K562 (cell line): ENCODE measurements at regions not wholly inside any gene's neighbourhood (a gene's known extent, or its start where the extent isn't known, plus 50 kb on each side); places are given as distances from the start of the nearest gene placed in this dataset.

Experiments
- ATAC-seq: fragments of 200-7000 bp; cut with Tn5 transposase; 3 replicates; pipeline ENCODE4 v1.9.1; 2020; ENCODE audit warnings: moderate library complexity
- BruUV-seq: library from RNA; stranded (reverse); fragments of 400-500 nt; replicated peaks from 2 replicates; lab custom pipeline; 2021; lab: Mats Ljungman, UMichigan
- CTCF ChIA-PET: fragments of 300-600 bp; formaldehyde crosslinking; extraction: SDS; loops from one replicate; lab custom pipeline; 2021; ENCODE audit warnings: low intra/inter-chr PET ratio; lab: Yijun Ruan, JAX
- POLR2A ChIA-PET: fragments of 300-600, 350-650 bp; sonication (Branson Sonifier 250); formaldehyde crosslinking; extraction: SDS; loops from one replicate; lab custom pipeline; 2021; ENCODE audit warnings: antibody characterized with exemption, inconsistent platforms; lab: Yijun Ruan, JAX
- DNase-seq, 4 experiments: peaks; one replicate each; pipeline versions ENCODE4 v3.0.0 to v3.0.0-alpha.2; 2011 to 2018; ENCODE audit warnings: low spot score in 3 of 4, mixed read lengths in 3 of 4; ENCODE audit errors: extremely low read depth in 1 of 4
- FAIRE-seq: peaks from 2 replicates; lab custom pipeline; 2011; peaks lifted over from hg19 to GRCh38; lab: Jason Lieb, UNC
- H2AFZ ChIP-seq: 2 replicates; pipeline ENCODE4 v1.6.0; 2011; ENCODE audit warnings: low read depth, low read length, control low read depth, inconsistent platforms
- H3K27ac ChIP-seq: fragments of 200-600 bp; 3 replicates; pipeline ENCODE4 v1.8.0; 2011; ENCODE audit warnings: low read depth, mild to moderate bottlenecking, control low read depth, inconsistent platforms, low read length, moderate library complexity, mixed read lengths; ENCODE audit errors: extremely low read depth
- H3K27me3 ChIP-seq, 2 experiments: fragments of 300-600 bp in 1 of 2; 2 replicates in 1 of 2; 3 replicates in 1 of 2; pipeline versions ENCODE4 v1.6.0 to v1.8.0; 2011; ENCODE audit warnings: inconsistent platforms in 2 of 2, low read length in 2 of 2, mild to moderate bottlenecking in 1 of 2, mixed read lengths in 1 of 2, moderate library complexity in 1 of 2; ENCODE audit not compliant: control insufficient read depth in 2 of 2, insufficient read depth in 2 of 2
- H3K36me3 ChIP-seq: fragments of 300-600 bp; 3 replicates; pipeline ENCODE4 v1.8.0; 2011; ENCODE audit warnings: mild to moderate bottlenecking, low read length, inconsistent platforms; ENCODE audit not compliant: control insufficient read depth, insufficient read depth
- H3K4me1 ChIP-seq, 2 experiments: fragments of 200-600 bp in 1 of 2; replicated peaks in 1 of 2; 2 replicates in 1 of 2; 3 replicates in 1 of 2; pipeline versions ENCODE4 v1.5.1 to v1.8.0; 2011; ENCODE audit warnings: inconsistent platforms in 2 of 2, low read length in 2 of 2, mild to moderate bottlenecking in 1 of 2, mixed read lengths in 1 of 2, moderate library complexity in 1 of 2; ENCODE audit not compliant: control insufficient read depth in 2 of 2, insufficient read depth in 2 of 2
- H3K4me2 ChIP-seq: 2 replicates; pipeline ENCODE4 v1.6.1; 2011; ENCODE audit warnings: low read length, control low read depth, inconsistent platforms, mixed read lengths; ENCODE audit not compliant: insufficient read depth
- H3K4me3 ChIP-seq: fragments of 200-600 bp; sonication (generic), shearing (Covaris generic); 2 replicates; pipeline ENCODE4 v1.5.1; 2016; ENCODE audit warnings: control low read depth, inconsistent platforms
- H3K79me2 ChIP-seq: fragments of 200-600 bp; 3 replicates; pipeline ENCODE4 v1.8.0; 2011; ENCODE audit warnings: low read length, inconsistent platforms; ENCODE audit not compliant: control insufficient read depth, insufficient read depth
- H3K9ac ChIP-seq, 2 experiments: 2 replicates each; pipeline versions ENCODE4 v1.6.0 to v1.6.1; 2011; ENCODE audit warnings: low read depth in 2 of 2, low read length in 2 of 2, control low read depth in 1 of 2, inconsistent platforms in 1 of 2, mild to moderate bottlenecking in 1 of 2, mixed read lengths in 1 of 2; ENCODE audit not compliant: insufficient read depth in 1 of 2
- H3K9me1 ChIP-seq: one replicate; pipeline ENCODE4 v1.6.0; 2011; ENCODE audit warnings: inconsistent platforms, mild to moderate bottlenecking, low read length, moderate library complexity; ENCODE audit not compliant: control insufficient read depth, insufficient read depth
- H3K9me3 ChIP-seq: replicated peaks from 2 replicates; pipeline ENCODE4 v1.5.1; 2011; ENCODE audit warnings: low read depth, low read length, inconsistent platforms; ENCODE audit not compliant: control insufficient read depth, insufficient read depth
- H4K20me1 ChIP-seq: replicated peaks from 2 replicates; pipeline ENCODE4 v1.6.1; 2011; ENCODE audit warnings: low read length, inconsistent platforms, mixed read lengths; ENCODE audit not compliant: control insufficient read depth, insufficient read depth
- HNRNPH1 ChIP-seq: fragments of 200-400 bp; formaldehyde crosslinking; optimal IDR thresholded peaks from 2 replicates; pipeline ENCODE3; 2017; ENCODE audit warnings: low read depth, mild to moderate bottlenecking, low read length, moderate library complexity
- NFATC3 ChIP-seq: fragments of 450-650 bp; IDR thresholded peaks from 2 replicates; pipeline ENCODE4 v1.6.1; 2017; ENCODE audit warnings: mild to moderate bottlenecking
- POLR2H ChIP-seq: IDR thresholded peaks from 2 replicates; pipeline ENCODE4 v1.6.1; 2016; ENCODE audit warnings: missing genetic modification characterization, low read depth, mild to moderate bottlenecking, control low read depth, missing compliant biosample characterization, moderate library complexity
- PRDM10 ChIP-seq: fragments of 450-650 bp; IDR thresholded peaks from 2 replicates; pipeline ENCODE4 v1.6.1; 2018; ENCODE audit not compliant: partially characterized antibody
- RAD51 ChIP-seq: fragments of 450-650 bp; IDR thresholded peaks from 2 replicates; pipeline ENCODE4 v1.7.1; 2016; ENCODE audit warnings: low read depth, mild to moderate bottlenecking, borderline replicate concordance
- RHOXF2B ChIP-seq: fragments of 250-450 bp; sonication (Bioruptor Pico); conservative IDR thresholded peaks from 2 replicates; pipeline ENCODE4 v1.5.1; 2021
- TAL1 ChIP-seq: fragments of 450-650 bp; IDR thresholded peaks from 2 replicates; pipeline ENCODE4 v1.6.1; 2016; ENCODE audit warnings: mild to moderate bottlenecking
- TCF3 ChIP-seq: sonication (generic); formaldehyde crosslinking; IDR thresholded peaks from 2 replicates; pipeline ENCODE4 v1.4.0; 2020; ENCODE audit warnings: mild to moderate bottlenecking, missing genetic modification reagents
- ZBTB49 ChIP-seq: sonication (generic); formaldehyde crosslinking; IDR thresholded peaks from 2 replicates; pipeline ENCODE4 v1.8.0; 2022; ENCODE audit warnings: missing genetic modification reagents, mild to moderate bottlenecking, borderline replicate concordance
- ZNF280A ChIP-seq: fragments of 450-650 bp; IDR thresholded peaks from 2 replicates; pipeline ENCODE4 v1.6.1; 2018; ENCODE audit warnings: mild to moderate bottlenecking, low read depth; ENCODE audit not compliant: partially characterized antibody
- ZNF280B ChIP-seq: fragments of 250-450 bp; sonication (Bioruptor Pico); IDR thresholded peaks from 2 replicates; pipeline ENCODE4 v1.5.1; 2021; ENCODE audit warnings: mild to moderate bottlenecking
- ZNF3 ChIP-seq: fragments of 250-450 bp; sonication (Bioruptor Pico); IDR thresholded peaks from 2 replicates; pipeline ENCODE4 v1.5.0; 2021; ENCODE audit warnings: mild to moderate bottlenecking, moderate library complexity
- ZNF444 ChIP-seq: fragments of 250-450 bp; sonication (Bioruptor Pico); IDR thresholded peaks from 2 replicates; pipeline ENCODE4 v1.4.0; 2020; ENCODE audit warnings: mild to moderate bottlenecking, moderate library complexity
- ZNF551 ChIP-seq: fragments of 250-450 bp; sonication (Bioruptor Pico); IDR thresholded peaks from 2 replicates; pipeline ENCODE4 v1.5.0; 2021; ENCODE audit warnings: mild to moderate bottlenecking, moderate library complexity
- in situ Hi-C: fragments of 300-500 bp; cut with MboI; formaldehyde crosslinking; loops from 4 replicates; pipeline ENCODE4 v1.15.0; 2018; ENCODE audit warnings: inconsistent platforms, mixed read lengths
- intact Hi-C: fragments of 100-400 bp; cut with micrococcal nuclease; formaldehyde crosslinking; loops from 2 replicates; pipeline ENCODE4 v1.14.2; 2022

- TF ChIP-seq HNRNPH1 (no peak), TAL1 (no peak), TCF3 (CRISPR knock-in tag) (no peak), ZNF280A (no peak), NFATC3 (no peak)
- TF ChIP-seq, all 486 proteins: peak for 0
Measured at GRCh38 chr12:88782351-88782750, 202.1 kb upstream of the KITLG start (continued).

- no peak overlapping the region for H2AFZ ChIP-seq
- no peaks in the 10 kb centered on the region for H3K27me3 ChIP-seq
- no peak overlapping the region for H3K9ac ChIP-seq
- CTCF ChIA-PET: interaction anchor here (0.8 kb wide), 1 partner anchor 268 kb away, joined by 3 read pairs; no protein-coding TSS in a partner anchor
- in situ Hi-C loops (no loop called here), intact Hi-C loops (no loop called here)
- no peaks in the 10 kb centered on the region for H3K9me3 ChIP-seq
- no peaks in the 10 kb centered on the region for H3K79me2 ChIP-seq
- POLR2A ChIA-PET: no interaction called here
- H3K4me2 ChIP-seq: no peak overlapping the region
- H3K36me3 ChIP-seq: no peaks in the 10 kb centered on the region
- no TSS peak for BruUV-seq
- no peaks in the 10 kb centered on the region for H4K20me1 ChIP-seq
- no peaks in the 10 kb centered on the region for H3K9me1 ChIP-seq
- ATAC-seq (no peak), DNase-seq (no peak), FAIRE-seq (no peak)
- no peak overlapping the region for H3K4me3 ChIP-seq
- no peaks in the 10 kb centered on the region for H3K4me1 ChIP-seq
- H3K27ac ChIP-seq: no peak overlapping the region
- no peak for TF ChIP-seq RAD51
- TF ChIP-seq ZBTB49: no peak
- no peak for TF ChIP-seq RHOXF2B
- no peak for TF ChIP-seq ZNF3 (CRISPR knock-in tag)
- no peak for TF ChIP-seq ZNF444 (CRISPR knock-in tag)
- no peak for TF ChIP-seq ZNF280B (CRISPR knock-in tag)
- no peak for TF ChIP-seq POLR2H (tag)
- TF ChIP-seq PRDM10: no peak
- no peak for TF ChIP-seq ZNF551 (CRISPR knock-in tag)
Measured at GRCh38 chr12:88781909-88782308, 201.6 kb upstream of the KITLG start.
